ENCODE measurements at regions not wholly inside any gene's neighbourhood (a gene's known extent, or its start where the extent isn't known, plus 50 kb on each side); places are given as distances from the start of the nearest gene placed in this dataset.

DNA sequence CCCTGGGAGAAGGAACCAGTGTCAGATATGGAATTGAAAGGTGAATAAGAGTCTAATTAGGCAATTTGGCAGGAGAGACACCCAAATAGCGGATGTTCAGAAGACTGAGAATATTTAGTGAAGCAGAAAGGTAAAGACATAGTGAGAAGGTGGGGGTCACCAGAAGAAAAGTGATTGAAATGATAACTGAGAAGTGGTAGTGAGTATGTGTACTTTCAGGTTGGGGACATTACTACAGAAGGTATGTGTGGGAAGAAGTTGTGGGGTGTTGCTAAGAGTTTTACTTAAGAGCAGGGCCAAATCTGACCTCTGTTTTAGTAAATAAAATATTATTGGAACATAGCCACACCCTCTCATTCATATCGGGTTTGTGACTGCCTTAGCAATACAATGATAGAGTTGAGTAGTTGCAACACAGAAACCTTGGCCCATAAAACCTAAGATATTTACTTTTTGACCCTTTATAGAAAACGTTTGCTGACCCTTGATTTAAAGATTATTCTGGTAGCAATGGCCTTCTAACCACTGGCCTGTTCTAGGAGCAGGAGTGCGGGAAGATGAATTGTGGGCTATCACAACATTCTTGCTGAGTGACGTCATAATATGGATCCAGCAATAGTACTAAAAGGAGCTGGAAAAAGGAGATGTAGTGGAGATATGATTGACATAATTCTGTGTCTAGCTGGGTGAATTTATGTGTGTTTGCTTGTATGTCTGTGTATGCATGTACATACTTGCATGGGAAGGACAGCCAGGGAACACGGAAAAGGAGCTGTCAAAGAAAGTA is 115.3 kb downstream of the HS3ST1 start:
- TF ChIP-seq, protein P1, sequence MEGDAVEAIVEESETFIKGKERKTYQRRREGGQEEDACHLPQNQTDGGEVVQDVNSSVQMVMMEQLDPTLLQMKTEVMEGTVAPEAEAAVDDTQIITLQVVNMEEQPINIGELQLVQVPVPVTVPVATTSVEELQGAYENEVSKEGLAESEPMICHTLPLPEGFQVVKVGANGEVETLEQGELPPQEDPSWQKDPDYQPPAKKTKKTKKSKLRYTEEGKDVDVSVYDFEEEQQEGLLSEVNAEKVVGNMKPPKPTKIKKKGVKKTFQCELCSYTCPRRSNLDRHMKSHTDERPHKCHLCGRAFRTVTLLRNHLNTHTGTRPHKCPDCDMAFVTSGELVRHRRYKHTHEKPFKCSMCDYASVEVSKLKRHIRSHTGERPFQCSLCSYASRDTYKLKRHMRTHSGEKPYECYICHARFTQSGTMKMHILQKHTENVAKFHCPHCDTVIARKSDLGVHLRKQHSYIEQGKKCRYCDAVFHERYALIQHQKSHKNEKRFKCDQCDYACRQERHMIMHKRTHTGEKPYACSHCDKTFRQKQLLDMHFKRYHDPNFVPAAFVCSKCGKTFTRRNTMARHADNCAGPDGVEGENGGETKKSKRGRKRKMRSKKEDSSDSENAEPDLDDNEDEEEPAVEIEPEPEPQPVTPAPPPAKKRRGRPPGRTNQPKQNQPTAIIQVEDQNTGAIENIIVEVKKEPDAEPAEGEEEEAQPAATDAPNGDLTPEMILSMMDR (IDR thresholded peaks at IDR 0.05), result no peak
- no peak for TF ChIP-seq POLR2A (IDR thresholded peaks at IDR 0.05)

Measured in body of pancreas (tissue), 4 donors.